ENCODE measurements at regions not wholly inside any gene's neighbourhood (a gene's known extent, or its start where the extent isn't known, plus 50 kb on each side); places are given as distances from the start of the nearest gene placed in this dataset.

GRCh38 chr1:192059407-192059806, 98.9 kb upstream of the RGS18 start:
- TF ChIP-seq, protein P1, sequence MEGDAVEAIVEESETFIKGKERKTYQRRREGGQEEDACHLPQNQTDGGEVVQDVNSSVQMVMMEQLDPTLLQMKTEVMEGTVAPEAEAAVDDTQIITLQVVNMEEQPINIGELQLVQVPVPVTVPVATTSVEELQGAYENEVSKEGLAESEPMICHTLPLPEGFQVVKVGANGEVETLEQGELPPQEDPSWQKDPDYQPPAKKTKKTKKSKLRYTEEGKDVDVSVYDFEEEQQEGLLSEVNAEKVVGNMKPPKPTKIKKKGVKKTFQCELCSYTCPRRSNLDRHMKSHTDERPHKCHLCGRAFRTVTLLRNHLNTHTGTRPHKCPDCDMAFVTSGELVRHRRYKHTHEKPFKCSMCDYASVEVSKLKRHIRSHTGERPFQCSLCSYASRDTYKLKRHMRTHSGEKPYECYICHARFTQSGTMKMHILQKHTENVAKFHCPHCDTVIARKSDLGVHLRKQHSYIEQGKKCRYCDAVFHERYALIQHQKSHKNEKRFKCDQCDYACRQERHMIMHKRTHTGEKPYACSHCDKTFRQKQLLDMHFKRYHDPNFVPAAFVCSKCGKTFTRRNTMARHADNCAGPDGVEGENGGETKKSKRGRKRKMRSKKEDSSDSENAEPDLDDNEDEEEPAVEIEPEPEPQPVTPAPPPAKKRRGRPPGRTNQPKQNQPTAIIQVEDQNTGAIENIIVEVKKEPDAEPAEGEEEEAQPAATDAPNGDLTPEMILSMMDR (IDR thresholded peaks at IDR 0.05) = no peak
- Histone ChIP-seq H3K4me3 (ENCODE audit: low read depth in 1 of 2, low read length in 1 of 2) (no peak overlapping the region), H3K27ac (no peak overlapping the region), H3K9me3 (no peaks in the 10 kb centered on the region), H3K4me1 (ENCODE audit: control insufficient read depth in 1 of 2, insufficient read depth in 1 of 2, low read depth in 1 of 2, low read length in 1 of 2) (no peaks in the 10 kb centered on the region), H3K36me3 (no peaks in the 10 kb centered on the region), H3K27me3 (no peaks in the 10 kb centered on the region)

GRCh38 chr1:192061556-192061955, 96.7 kb upstream of the RGS18 start:
- H3K4me3 ChIP-seq (ENCODE audit: low read depth in 1 of 2, low read length in 1 of 2) = no peak overlapping the region
- no peaks in the 10 kb centered on the region for H3K9me3 ChIP-seq
- TF ChIP-seq, protein P1 (IDR thresholded peaks at IDR 0.05) = no peak
- no peaks in the 10 kb centered on the region for H3K36me3 ChIP-seq
- H3K27me3 ChIP-seq = no peaks in the 10 kb centered on the region
- H3K4me1 ChIP-seq (ENCODE audit: control insufficient read depth in 1 of 2, insufficient read depth in 1 of 2, low read depth in 1 of 2, low read length in 1 of 2) = no peaks in the 10 kb centered on the region
- no peak overlapping the region for H3K27ac ChIP-seq

DNA sequence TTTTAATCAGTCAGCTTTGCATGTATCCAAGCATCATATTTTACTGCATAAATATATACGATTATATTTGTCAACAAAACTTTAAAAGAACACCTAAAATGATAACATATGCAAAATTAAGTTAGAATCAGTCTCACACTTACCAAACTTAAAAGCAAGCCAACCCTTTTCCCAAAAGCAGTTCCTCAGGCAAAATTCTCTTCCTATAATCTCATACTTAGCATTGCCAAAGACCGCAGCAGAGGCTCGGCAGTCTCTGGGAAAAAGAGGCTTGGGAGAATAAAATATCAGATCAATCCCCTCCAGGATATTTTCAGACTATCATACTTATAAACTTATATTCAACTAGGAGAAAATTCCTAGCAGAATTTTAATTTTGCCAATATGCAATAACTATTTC, 93.2 kb upstream of the RGS18 start:
- TF ChIP-seq, protein P1 (IDR thresholded peaks at IDR 0.05) = no peak
- H3K9me3 ChIP-seq = no peaks in the 10 kb centered on the region
- no peaks in the 10 kb centered on the region for H3K36me3 ChIP-seq
- H3K27me3 ChIP-seq = no peaks in the 10 kb centered on the region
- no peak overlapping the region for H3K4me3 ChIP-seq (ENCODE audit: low read depth in 1 of 2, low read length in 1 of 2)
- no peak overlapping the region for H3K27ac ChIP-seq
- no peaks in the 10 kb centered on the region for H3K4me1 ChIP-seq (ENCODE audit: control insufficient read depth in 1 of 2, insufficient read depth in 1 of 2, low read depth in 1 of 2, low read length in 1 of 2)

GRCh38 chr1:192066202-192066601, 92.1 kb upstream of the RGS18 start:
- no peaks in the 10 kb centered on the region for H3K36me3 ChIP-seq
- no peak overlapping the region for H3K27ac ChIP-seq
- H3K27me3 ChIP-seq = no peaks in the 10 kb centered on the region
- TF ChIP-seq, protein P1 (IDR thresholded peaks at IDR 0.05) = no peak
- no peak overlapping the region for H3K4me3 ChIP-seq (ENCODE audit: low read depth in 1 of 2, low read length in 1 of 2)
- H3K4me1 ChIP-seq (ENCODE audit: control insufficient read depth in 1 of 2, insufficient read depth in 1 of 2, low read depth in 1 of 2, low read length in 1 of 2) = no peaks in the 10 kb centered on the region
- H3K9me3 ChIP-seq = no peaks in the 10 kb centered on the region

GRCh38 chr1:192067360-192067759, 90.9 kb upstream of the RGS18 start:
- H3K36me3 ChIP-seq = no peaks in the 10 kb centered on the region
- no peak overlapping the region for H3K27ac ChIP-seq
- TF ChIP-seq, protein P1 (IDR thresholded peaks at IDR 0.05) = no peak
- H3K4me3 ChIP-seq (ENCODE audit: low read depth in 1 of 2, low read length in 1 of 2) = no peak overlapping the region
- no peaks in the 10 kb centered on the region for H3K4me1 ChIP-seq (ENCODE audit: control insufficient read depth in 1 of 2, insufficient read depth in 1 of 2, low read depth in 1 of 2, low read length in 1 of 2)
- H3K9me3 ChIP-seq = no peaks in the 10 kb centered on the region
- no peaks in the 10 kb centered on the region for H3K27me3 ChIP-seq

GRCh38 chr1:192070213-192070612, 88.0 kb upstream of the RGS18 start:
- Histone ChIP-seq H3K27me3 (no peaks in the 10 kb centered on the region), H3K9me3 (no peaks in the 10 kb centered on the region), H3K27ac (no peak overlapping the region), H3K4me3 (ENCODE audit: low read depth in 1 of 2, low read length in 1 of 2) (no peak overlapping the region), H3K36me3 (no peaks in the 10 kb centered on the region), H3K4me1 (ENCODE audit: control insufficient read depth in 1 of 2, insufficient read depth in 1 of 2, low read depth in 1 of 2, low read length in 1 of 2) (no peaks in the 10 kb centered on the region)
- TF ChIP-seq, protein P1 (IDR thresholded peaks at IDR 0.05) = no peak

All from neutrophil (primary cell).